ENCODE measurements at regions not wholly inside any gene's neighbourhood (a gene's known extent, or its start where the extent isn't known, plus 50 kb on each side); places are given as distances from the start of the nearest gene placed in this dataset.

GRCh38 chr9:13567833-13568232 is 288.3 kb upstream of the MPDZ start:
- no peak for TF ChIP-seq POLR2AphosphoS5 (IDR thresholded peaks at IDR 0.05; ENCODE audit: borderline replicate concordance, low read depth, low read length)
- no peak for TF ChIP-seq EZH2 (IDR thresholded peaks at IDR 0.05)
- TF ChIP-seq FOXP2 (optimal IDR thresholded peaks at IDR 0.05; ENCODE audit: control extremely low read depth, extremely low read length, insufficient read depth): no peak

Data from SK-N-MC (cell line).